Skeletal muscle tissue (tissue), 3 donors: ENCODE measurements at regions not wholly inside any gene's neighbourhood (a gene's known extent, or its start where the extent isn't known, plus 50 kb on each side); places are given as distances from the start of the nearest gene placed in this dataset.

ENCODE experiments used
- H3K27ac ChIP-seq: one replicate; pipeline ENCODE4 v1.7.0; 2013; ENCODE audit warnings: mild to moderate bottlenecking, low read depth, low read length, inconsistent platforms
- H3K27me3 ChIP-seq, 3 donors: one replicate each; pipeline ENCODE4 v1.7.0; 2013; ENCODE audit warnings: low read length in 3 of 3; ENCODE audit not compliant: control insufficient read depth in 3 of 3, insufficient read depth in 3 of 3
- H3K36me3 ChIP-seq, 3 donors: one replicate each; pipeline ENCODE4 v1.7.0; 2013; ENCODE audit warnings: low read length in 3 of 3; ENCODE audit not compliant: control insufficient read depth in 3 of 3, insufficient read depth in 3 of 3
- H3K4me1 ChIP-seq, 3 donors: one replicate each; pipeline ENCODE4 v1.7.0; 2013; ENCODE audit warnings: low read length in 3 of 3, mild to moderate bottlenecking in 3 of 3; ENCODE audit not compliant: control insufficient read depth in 3 of 3, insufficient read depth in 3 of 3
- H3K4me3 ChIP-seq, 3 donors: one replicate each; pipeline ENCODE4 v1.7.0; 2013; ENCODE audit warnings: low read length in 3 of 3
- H3K9ac ChIP-seq, 3 donors: one replicate each; pipeline ENCODE4 v1.7.0; 2013; ENCODE audit warnings: low read length in 3 of 3, mild to moderate bottlenecking in 3 of 3, moderate library complexity in 2 of 3, low read depth in 1 of 3
- H3K9me3 ChIP-seq, 3 donors: one replicate each; pipeline ENCODE4 v1.7.0; 2013; ENCODE audit warnings: low read length in 3 of 3; ENCODE audit not compliant: control insufficient read depth in 3 of 3
- donor health status: Osteomylitis.

DNA sequence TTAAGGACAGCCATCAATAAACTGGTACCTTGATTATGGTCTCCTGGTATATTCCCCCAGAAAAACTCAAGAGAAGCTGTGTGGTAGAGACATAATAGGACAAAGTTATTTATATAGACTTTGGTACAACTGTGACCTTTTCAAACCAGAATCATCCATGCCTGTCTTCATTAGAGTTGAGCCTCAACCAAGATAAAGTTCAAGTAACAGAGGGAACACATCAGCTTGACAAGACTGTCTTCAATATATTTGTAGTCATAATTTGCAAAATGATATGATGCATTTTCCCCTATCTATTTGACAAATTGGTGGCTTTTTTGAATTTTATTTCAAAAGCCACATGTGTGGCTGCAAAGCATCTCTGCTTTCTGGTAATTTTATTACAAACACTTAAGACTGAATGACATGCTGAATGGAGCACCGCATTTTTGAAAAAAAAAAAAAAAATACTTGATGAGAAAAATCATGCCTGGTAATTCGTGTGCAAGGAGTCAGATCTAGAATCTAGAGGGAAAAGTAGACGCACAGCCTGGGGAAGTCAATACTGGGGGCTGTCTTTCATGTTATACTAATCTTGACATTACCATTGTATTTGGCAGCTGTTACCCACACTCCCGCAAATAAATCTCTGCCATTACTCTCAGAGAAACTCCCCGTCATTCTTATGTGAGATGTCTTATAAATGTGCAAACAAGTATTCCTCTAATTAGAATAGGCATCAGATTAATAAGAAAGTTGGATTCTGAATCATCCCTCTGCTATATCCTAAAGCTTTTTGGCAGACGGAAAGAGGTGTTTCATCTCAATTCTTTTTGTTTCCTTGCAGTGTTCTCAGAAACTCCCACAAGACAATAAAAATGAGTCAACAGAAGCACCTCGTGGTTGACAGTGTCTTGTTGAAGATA is 554.8 kb upstream of the CBLB start:
- Histone ChIP-seq H3K9ac (no peak overlapping the region), H3K4me3 (no peak overlapping the region), H3K9me3 (no peaks in the 10 kb centered on the region), H3K36me3 (no peaks in the 10 kb centered on the region), H3K27ac (no peak overlapping the region), H3K27me3 (no peaks in the 10 kb centered on the region), H3K4me1 (no peaks in the 10 kb centered on the region)

- no peaks in the 10 kb centered on the region for H3K27me3 ChIP-seq
- no peaks in the 10 kb centered on the region for H3K4me1 ChIP-seq
- no peaks in the 10 kb centered on the region for H3K9me3 ChIP-seq
- H3K4me3 ChIP-seq = no peak overlapping the region
- no peak overlapping the region for H3K27ac ChIP-seq
- no peaks in the 10 kb centered on the region for H3K36me3 ChIP-seq
- H3K9ac ChIP-seq = no peak overlapping the region
Measured at GRCh38 chr3:106425026-106425425, 556.2 kb upstream of the CBLB start.

DNA sequence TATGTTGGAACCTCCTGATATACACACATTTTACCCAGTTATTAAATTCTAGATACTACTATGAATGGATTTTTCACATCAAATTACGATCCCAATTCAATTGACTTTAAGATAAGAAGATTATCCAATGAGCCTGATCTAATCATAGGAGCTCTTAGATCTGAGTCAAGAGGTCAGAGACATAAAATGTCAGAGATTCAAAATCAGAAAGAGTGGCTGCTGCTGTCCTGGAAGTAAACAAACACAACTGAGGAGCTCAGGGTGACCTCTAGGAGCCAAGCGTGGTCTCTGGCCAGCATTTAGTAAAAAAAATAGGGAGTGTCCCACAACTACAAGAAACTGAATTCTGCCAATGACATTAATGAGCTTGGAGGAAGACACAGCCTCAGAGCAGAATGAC is 557.1 kb upstream of the CBLB start:
- Histone ChIP-seq H3K27me3 (no peaks in the 10 kb centered on the region), H3K9ac (no peak overlapping the region), H3K36me3 (no peaks in the 10 kb centered on the region), H3K9me3 (no peaks in the 10 kb centered on the region), H3K4me3 (no peak overlapping the region), H3K27ac (no peak overlapping the region), H3K4me1 (no peaks in the 10 kb centered on the region)

- H3K9ac ChIP-seq = no peak overlapping the region
- H3K4me3 ChIP-seq = no peak overlapping the region
- H3K27me3 ChIP-seq = no peaks in the 10 kb centered on the region
- no peaks in the 10 kb centered on the region for H3K4me1 ChIP-seq
- no peaks in the 10 kb centered on the region for H3K36me3 ChIP-seq
- H3K27ac ChIP-seq = no peak overlapping the region
- no peaks in the 10 kb centered on the region for H3K9me3 ChIP-seq
Measured at GRCh38 chr3:106428565-106428994, 559.8 kb upstream of the CBLB start.

- H3K4me1 ChIP-seq = no peaks in the 10 kb centered on the region
- H3K4me3 ChIP-seq = no peak overlapping the region
- no peak overlapping the region for H3K27ac ChIP-seq
- no peaks in the 10 kb centered on the region for H3K27me3 ChIP-seq
- H3K36me3 ChIP-seq = no peaks in the 10 kb centered on the region
- H3K9ac ChIP-seq = no peak overlapping the region
- no peaks in the 10 kb centered on the region for H3K9me3 ChIP-seq
Measured at GRCh38 chr3:106431721-106432120, 562.9 kb upstream of the CBLB start.

GRCh38 chr3:106435899-106436453 is 567.2 kb upstream of the CBLB start:
- H3K36me3 ChIP-seq = no peaks in the 10 kb centered on the region

DNA sequence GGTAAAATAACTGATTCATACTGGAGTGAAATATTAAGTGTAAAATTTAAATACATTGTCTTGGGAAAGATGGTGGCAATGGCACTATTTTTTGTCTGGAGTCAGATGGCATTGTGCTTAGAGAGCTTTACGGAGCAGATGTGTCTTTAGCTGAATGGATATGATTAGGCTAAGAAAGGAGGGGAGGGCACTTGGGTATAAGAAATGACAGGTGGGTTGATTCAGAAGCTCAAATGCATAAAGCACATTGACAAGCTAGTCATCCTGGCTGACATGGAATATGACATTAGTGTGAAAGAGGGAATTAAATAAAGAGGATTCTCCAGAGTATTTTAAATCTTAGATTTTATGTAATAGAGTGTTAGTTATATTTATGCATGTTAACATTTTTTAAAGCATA is 570.1 kb upstream of the CBLB start:
- Histone ChIP-seq H3K36me3 (no peaks in the 10 kb centered on the region), H3K9me3 (no peaks in the 10 kb centered on the region), H3K9ac (no peak overlapping the region), H3K27me3 (no peaks in the 10 kb centered on the region), H3K27ac (no peak overlapping the region), H3K4me1 (no peaks in the 10 kb centered on the region), H3K4me3 (no peak overlapping the region)

More at GRCh38 chr3:106435899-106436453, 567.2 kb upstream of the CBLB start:
- Histone ChIP-seq H3K4me3 (no peak overlapping the region), H3K27ac (no peak overlapping the region), H3K27me3 (no peaks in the 10 kb centered on the region), H3K9ac (no peak overlapping the region), H3K4me1 (no peaks in the 10 kb centered on the region), H3K9me3 (no peaks in the 10 kb centered on the region)

DNA sequence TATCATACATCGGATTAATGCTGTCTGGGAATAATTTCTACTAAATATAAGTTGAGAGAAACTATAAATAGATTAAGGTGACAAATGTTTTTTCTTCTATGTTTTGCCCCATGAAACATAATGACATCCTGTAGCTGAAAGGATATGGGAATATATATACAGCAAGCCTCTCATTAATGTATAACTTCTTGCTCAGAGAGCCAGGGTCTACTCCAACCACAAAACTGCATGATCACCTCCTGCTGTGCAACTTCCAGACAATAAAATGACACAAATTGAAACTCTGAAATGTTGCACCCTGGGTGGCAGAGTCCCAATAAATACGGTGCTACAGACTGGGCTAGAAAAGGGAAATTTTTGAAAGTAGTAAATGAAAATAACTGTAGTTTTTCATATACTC is 571.9 kb upstream of the CBLB start:
- Histone ChIP-seq H3K9me3 (no peaks in the 10 kb centered on the region), H3K4me1 (no peaks in the 10 kb centered on the region), H3K36me3 (no peaks in the 10 kb centered on the region), H3K9ac (no peak overlapping the region), H3K27me3 (no peaks in the 10 kb centered on the region), H3K4me3 (no peak overlapping the region), H3K27ac (no peak overlapping the region)

- Histone ChIP-seq H3K27me3 (no peaks in the 10 kb centered on the region), H3K4me3 (no peak overlapping the region), H3K4me1 (no peaks in the 10 kb centered on the region)
Measured at GRCh38 chr3:106446271-106446670, 577.5 kb upstream of the CBLB start.

DNA sequence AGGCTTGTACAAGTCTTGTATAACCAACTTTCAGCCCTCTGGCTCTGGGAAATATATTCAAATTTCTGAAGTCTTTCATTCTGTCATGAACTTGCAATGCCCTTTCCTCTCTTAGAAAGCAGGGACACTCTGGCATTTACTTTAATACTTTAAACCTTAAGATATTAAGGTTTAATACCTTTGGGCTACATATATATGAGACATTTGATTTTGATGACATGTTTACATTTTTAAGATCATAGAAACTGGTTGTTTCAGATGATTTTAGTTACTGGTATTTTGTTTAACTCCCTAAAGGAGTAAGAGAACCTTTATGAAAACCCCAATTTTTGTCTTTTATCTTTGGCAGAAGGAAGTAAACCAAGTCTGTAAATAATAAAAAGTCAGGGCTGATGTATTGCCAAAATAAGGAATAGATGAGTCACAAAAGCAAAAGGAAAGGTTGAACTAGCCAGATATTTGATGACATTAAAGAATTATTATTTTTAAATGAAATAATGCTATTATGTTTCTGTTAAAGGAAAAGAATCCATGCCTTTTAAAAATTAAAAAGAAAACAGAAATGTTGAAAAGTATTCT is 579.0 kb upstream of the CBLB start:
- H3K27me3 ChIP-seq = no peaks in the 10 kb centered on the region
- no peaks in the 10 kb centered on the region for H3K9me3 ChIP-seq
- no peak overlapping the region for H3K9ac ChIP-seq
- H3K4me3 ChIP-seq = no peak overlapping the region
- H3K27ac ChIP-seq = no peak overlapping the region
- H3K4me1 ChIP-seq = peaks cover 2 to 5% (median 5%) of the 10 kb centered on the region in 3 donors
- H3K36me3 ChIP-seq = no peaks in the 10 kb centered on the region

More at GRCh38 chr3:106446271-106446670, 577.5 kb upstream of the CBLB start:
- H3K27ac ChIP-seq = no peak overlapping the region
- no peaks in the 10 kb centered on the region for H3K9me3 ChIP-seq
- H3K36me3 ChIP-seq = no peaks in the 10 kb centered on the region
- no peak overlapping the region for H3K9ac ChIP-seq
